Body of pancreas (tissue), 4 donors: ENCODE measurements at regions not wholly inside any gene's neighbourhood (a gene's known extent, or its start where the extent isn't known, plus 50 kb on each side); places are given as distances from the start of the nearest gene placed in this dataset.

Source experiments
- POLR2A ChIP-seq, 3 donors: fragments of 450-650 bp; IDR thresholded peaks; one replicate each; pipeline ENCODE4 v1.6.1; 2016; ENCODE audit warnings: antibody characterized with exemption in 3 of 3, mild to moderate bottlenecking in 2 of 3
- TF ChIP-seq, protein P1 (sequence below), 7 experiments: fragments of 450-650 bp in 4 of 7; fragments of 200-600 bp in 3 of 7; sonication (generic) in 3 of 7; IDR thresholded peaks; one replicate each; pipeline ENCODE4 v1.5.1; 2016 to 2019; ENCODE audit warnings: antibody characterized with exemption in 7 of 7

DNA sequence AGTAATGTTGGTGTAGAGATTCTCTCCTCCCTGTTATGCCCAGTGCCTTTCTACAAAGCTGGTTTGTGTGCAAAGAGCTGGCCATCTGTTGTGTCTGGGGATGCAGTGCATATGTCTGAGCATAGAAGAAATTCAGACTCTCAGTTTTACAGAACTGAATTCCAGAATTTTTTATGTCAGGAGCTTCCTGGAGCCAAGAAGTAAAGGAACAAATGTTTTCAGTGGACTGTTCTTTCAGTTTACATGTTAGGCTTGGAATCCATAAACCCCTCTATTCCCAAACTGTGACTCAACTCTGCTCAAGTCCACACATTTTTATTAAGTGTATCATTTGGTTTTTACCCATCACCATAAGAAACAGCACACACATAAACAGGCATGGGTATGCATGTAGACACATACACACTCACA is 366.0 kb downstream of the BRINP1 start:
- TF ChIP-seq, protein P1, sequence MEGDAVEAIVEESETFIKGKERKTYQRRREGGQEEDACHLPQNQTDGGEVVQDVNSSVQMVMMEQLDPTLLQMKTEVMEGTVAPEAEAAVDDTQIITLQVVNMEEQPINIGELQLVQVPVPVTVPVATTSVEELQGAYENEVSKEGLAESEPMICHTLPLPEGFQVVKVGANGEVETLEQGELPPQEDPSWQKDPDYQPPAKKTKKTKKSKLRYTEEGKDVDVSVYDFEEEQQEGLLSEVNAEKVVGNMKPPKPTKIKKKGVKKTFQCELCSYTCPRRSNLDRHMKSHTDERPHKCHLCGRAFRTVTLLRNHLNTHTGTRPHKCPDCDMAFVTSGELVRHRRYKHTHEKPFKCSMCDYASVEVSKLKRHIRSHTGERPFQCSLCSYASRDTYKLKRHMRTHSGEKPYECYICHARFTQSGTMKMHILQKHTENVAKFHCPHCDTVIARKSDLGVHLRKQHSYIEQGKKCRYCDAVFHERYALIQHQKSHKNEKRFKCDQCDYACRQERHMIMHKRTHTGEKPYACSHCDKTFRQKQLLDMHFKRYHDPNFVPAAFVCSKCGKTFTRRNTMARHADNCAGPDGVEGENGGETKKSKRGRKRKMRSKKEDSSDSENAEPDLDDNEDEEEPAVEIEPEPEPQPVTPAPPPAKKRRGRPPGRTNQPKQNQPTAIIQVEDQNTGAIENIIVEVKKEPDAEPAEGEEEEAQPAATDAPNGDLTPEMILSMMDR (IDR thresholded peaks at IDR 0.05): no peak
- TF ChIP-seq POLR2A (IDR thresholded peaks at IDR 0.05): no peak
